HepG2 (cell line): ENCODE measurements at regions not wholly inside any gene's neighbourhood (a gene's known extent, or its start where the extent isn't known, plus 50 kb on each side); places are given as distances from the start of the nearest gene placed in this dataset.

Experiments used
- BORCS8-MEF2B ChIP-seq: sonication (generic); formaldehyde crosslinking; IDR thresholded peaks from 2 replicates; pipeline ENCODE4 v1.8.0; 2022; ENCODE audit warnings: mild to moderate bottlenecking, missing genetic modification reagents
- ELF1 ChIP-seq: sonication (generic); formaldehyde crosslinking; IDR thresholded peaks from 2 replicates; pipeline ENCODE4 v1.4.0; 2020; ENCODE audit warnings: missing genetic modification reagents
- GATAD1 ChIP-seq: IDR thresholded peaks from 2 replicates; pipeline ENCODE4 v1.6.1; 2016; ENCODE audit warnings: missing genetic modification reagents, missing compliant biosample characterization
- KMT2A ChIP-seq: sonication (generic); formaldehyde crosslinking; IDR thresholded peaks from 2 replicates; pipeline ENCODE4 v1.4.0; 2020; ENCODE audit warnings: missing genetic modification reagents
- MYNN ChIP-seq: sonication (generic); formaldehyde crosslinking; IDR thresholded peaks from 2 replicates; pipeline ENCODE4 v1.4.0; 2020; ENCODE audit warnings: mild to moderate bottlenecking, low read depth, missing genetic modification reagents
- NONO ChIP-seq, 2 experiments: fragments of 450-650 bp in 1 of 2; sonication (generic) in 1 of 2; formaldehyde crosslinking in 1 of 2; IDR thresholded peaks in 1 of 2; conservative IDR thresholded peaks in 1 of 2; 2 replicates each; pipeline versions ENCODE4 v1.6.1 to v1.8.0; 2017 to 2022; ENCODE audit warnings: mild to moderate bottlenecking in 1 of 2, missing genetic modification reagents in 1 of 2, moderate library complexity in 1 of 2
- PAF1 ChIP-seq: IDR thresholded peaks from 2 replicates; pipeline ENCODE4 v1.6.1; 2016; ENCODE audit warnings: missing genetic modification reagents, missing compliant biosample characterization
- PATZ1 ChIP-seq: sonication (generic); formaldehyde crosslinking; IDR thresholded peaks from 2 replicates; pipeline ENCODE4 v1.4.0; 2020; ENCODE audit warnings: missing genetic modification reagents
- PLSCR1 ChIP-seq: sonication (generic); formaldehyde crosslinking; IDR thresholded peaks from 2 replicates; pipeline ENCODE4 v1.5.0; 2020; ENCODE audit warnings: missing genetic modification reagents, mild to moderate bottlenecking, borderline replicate concordance
- SALL1 ChIP-seq: sonication (generic); formaldehyde crosslinking; IDR thresholded peaks from 2 replicates; pipeline ENCODE4 v1.8.0; 2022; ENCODE audit warnings: mild to moderate bottlenecking, missing genetic modification reagents
- SMC3 ChIP-seq: IDR thresholded peaks from 2 replicates; pipeline ENCODE4 v1.6.1; 2011; ENCODE audit warnings: low read length, improper control_type of control experiment
- STAG1 ChIP-seq: sonication (generic); formaldehyde crosslinking; IDR thresholded peaks from 2 replicates; pipeline ENCODE4 v1.4.0; 2020; ENCODE audit warnings: missing genetic modification reagents
- THRA ChIP-seq: sonication (generic); formaldehyde crosslinking; IDR thresholded peaks from 2 replicates; pipeline ENCODE4 v1.4.0; 2020; ENCODE audit warnings: missing genetic modification reagents, borderline replicate concordance
- THYN1 ChIP-seq: sonication (generic); formaldehyde crosslinking; IDR thresholded peaks from 2 replicates; pipeline ENCODE4 v1.8.1; 2023; ENCODE audit warnings: low read depth, mild to moderate bottlenecking, moderate library complexity, missing genetic modification reagents, borderline replicate concordance
- TSC22D2 ChIP-seq: sonication (generic); formaldehyde crosslinking; IDR thresholded peaks from 2 replicates; pipeline ENCODE4 v1.5.1; 2020; ENCODE audit warnings: missing genetic modification reagents, mild to moderate bottlenecking, borderline replicate concordance
- ZNF350 ChIP-seq: sonication (generic); formaldehyde crosslinking; IDR thresholded peaks from 2 replicates; pipeline ENCODE4 v1.4.0; 2020; ENCODE audit warnings: mild to moderate bottlenecking, low read depth, missing genetic modification reagents, borderline replicate concordance
- ZNF503 ChIP-seq: sonication (generic); formaldehyde crosslinking; IDR thresholded peaks from 2 replicates; pipeline ENCODE4 v1.4.0; 2020; ENCODE audit warnings: missing genetic modification reagents
- ZNF773 ChIP-seq: sonication (generic); formaldehyde crosslinking; IDR thresholded peaks from 2 replicates; pipeline ENCODE4 v1.4.0; 2020; ENCODE audit warnings: missing genetic modification reagents, borderline replicate concordance
- TF ChIP-seq, protein P1 (sequence below): sonication (generic); formaldehyde crosslinking; IDR thresholded peaks from 2 replicates; pipeline ENCODE4 v1.4.0; 2020; ENCODE audit warnings: mild to moderate bottlenecking, missing genetic modification reagents
- TF ChIP-seq, protein P2 (sequence below): sonication (generic); formaldehyde crosslinking; IDR thresholded peaks from 2 replicates; pipeline ENCODE4 v1.4.0; 2020; ENCODE audit warnings: mild to moderate bottlenecking, missing genetic modification reagents
- TF ChIP-seq, protein P3 (sequence below): IDR thresholded peaks from 2 replicates; pipeline ENCODE4 v1.6.1; 2016; ENCODE audit warnings: low read depth, borderline replicate concordance

GRCh38 chr1:119286587-119287181 is 81.9 kb upstream of the HAO2 start (continued):
- no peak for TF ChIP-seq ZNF503 (CRISPR knock-in tag)
- no peak for TF ChIP-seq THRA (CRISPR knock-in tag)
- TF ChIP-seq PATZ1 (CRISPR knock-in tag) = peak; percentile 38; the same call in 1 of the 2 replicates
- TF ChIP-seq ELF1 (CRISPR knock-in tag) = no peak
- peak; percentile 94 for TF ChIP-seq SMC3
- TF ChIP-seq GATAD1 (CRISPR knock-in tag) = no peak
- TF ChIP-seq NONO (IDR thresholded peaks at IDR 0.05) = no peak
- TF ChIP-seq NONO (CRISPR knock-in tag; conservative IDR thresholded peaks at IDR 0.05) = no peak
- no peak for TF ChIP-seq THYN1 (CRISPR knock-in tag)
- TF ChIP-seq, protein P1, sequence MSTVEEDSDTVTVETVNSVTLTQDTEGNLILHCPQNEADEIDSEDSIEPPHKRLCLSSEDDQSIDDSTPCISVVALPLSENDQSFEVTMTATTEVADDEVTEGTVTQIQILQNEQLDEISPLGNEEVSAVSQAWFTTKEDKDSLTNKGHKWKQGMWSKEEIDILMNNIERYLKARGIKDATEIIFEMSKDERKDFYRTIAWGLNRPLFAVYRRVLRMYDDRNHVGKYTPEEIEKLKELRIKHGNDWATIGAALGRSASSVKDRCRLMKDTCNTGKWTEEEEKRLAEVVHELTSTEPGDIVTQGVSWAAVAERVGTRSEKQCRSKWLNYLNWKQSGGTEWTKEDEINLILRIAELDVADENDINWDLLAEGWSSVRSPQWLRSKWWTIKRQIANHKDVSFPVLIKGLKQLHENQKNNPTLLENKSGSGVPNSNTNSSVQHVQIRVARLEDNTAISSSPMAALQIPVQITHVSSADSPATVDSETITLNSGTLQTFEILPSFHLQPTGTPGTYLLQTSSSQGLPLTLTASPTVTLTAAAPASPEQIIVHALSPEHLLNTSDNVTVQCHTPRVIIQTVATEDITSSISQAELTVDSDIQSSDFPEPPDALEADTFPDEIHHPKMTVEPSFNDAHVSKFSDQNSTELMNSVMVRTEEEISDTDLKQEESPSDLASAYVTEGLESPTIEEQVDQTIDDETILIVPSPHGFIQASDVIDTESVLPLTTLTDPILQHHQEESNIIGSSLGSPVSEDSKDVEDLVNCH = no peak
- no peak for TF ChIP-seq PLSCR1 (CRISPR knock-in tag)
- TF ChIP-seq BORCS8-MEF2B (CRISPR knock-in tag) = no peak
- TF ChIP-seq TSC22D2 = no peak
- TF ChIP-seq STAG1 = peak; percentile 92
- TF ChIP-seq, protein P2, sequence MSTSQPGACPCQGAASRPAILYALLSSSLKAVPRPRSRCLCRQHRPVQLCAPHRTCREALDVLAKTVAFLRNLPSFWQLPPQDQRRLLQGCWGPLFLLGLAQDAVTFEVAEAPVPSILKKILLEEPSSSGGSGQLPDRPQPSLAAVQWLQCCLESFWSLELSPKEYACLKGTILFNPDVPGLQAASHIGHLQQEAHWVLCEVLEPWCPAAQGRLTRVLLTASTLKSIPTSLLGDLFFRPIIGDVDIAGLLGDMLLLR (CRISPR knock-in tag) = no peak
- no peak for TF ChIP-seq KMT2A (CRISPR knock-in tag)
- TF ChIP-seq, protein P3, sequence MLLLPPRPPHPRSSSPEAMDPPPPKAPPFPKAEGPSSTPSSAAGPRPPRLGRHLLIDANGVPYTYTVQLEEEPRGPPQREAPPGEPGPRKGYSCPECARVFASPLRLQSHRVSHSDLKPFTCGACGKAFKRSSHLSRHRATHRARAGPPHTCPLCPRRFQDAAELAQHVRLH (CRISPR knock-in tag) = no peak
- TF ChIP-seq ZNF350 (CRISPR knock-in tag) = no peak
- TF ChIP-seq SALL1 = no peak
- TF ChIP-seq PAF1 (CRISPR knock-in tag) = no peak
- TF ChIP-seq MYNN = no peak
- no peak for TF ChIP-seq ZNF773 (CRISPR knock-in tag)
